ENCODE measurements at regions not wholly inside any gene's neighbourhood (a gene's known extent, or its start where the extent isn't known, plus 50 kb on each side); places are given as distances from the start of the nearest gene placed in this dataset.

DNA sequence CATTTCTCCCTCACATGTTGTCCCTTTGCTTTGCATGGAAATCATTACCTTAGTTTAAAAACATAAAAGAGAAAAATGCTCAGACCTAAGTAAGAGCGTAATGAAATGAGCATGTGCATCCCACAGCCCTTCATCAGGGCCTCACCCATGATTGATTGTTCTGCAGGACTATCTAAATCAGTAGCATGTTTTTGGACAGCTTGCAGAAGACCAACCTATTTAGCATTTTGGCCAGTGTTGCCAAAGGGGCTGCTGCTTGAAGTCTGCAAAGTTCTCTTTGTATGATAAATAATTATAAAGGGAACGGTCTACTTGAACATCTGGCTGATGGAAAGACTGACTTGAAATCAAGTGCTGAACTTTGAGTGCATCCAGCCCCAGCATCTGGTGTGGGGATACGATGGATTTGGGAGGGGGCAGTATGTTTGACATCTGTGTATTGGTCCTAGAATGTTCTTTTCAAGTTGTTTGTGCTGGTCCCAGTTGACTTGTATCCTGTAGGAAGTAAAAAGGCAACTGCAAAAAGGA, 76.1 kb upstream of the LIMCH1 start:
- no peak for TF ChIP-seq CTCF (IDR thresholded peaks at IDR 0.05; ENCODE audit: low read depth, low read length)
- TF ChIP-seq EZH2phosphoT487 (IDR thresholded peaks at IDR 0.05; ENCODE audit: low read depth) = no peak

All from OCI-LY3 (cell line).